ENCODE measurements at regions not wholly inside any gene's neighbourhood (a gene's known extent, or its start where the extent isn't known, plus 50 kb on each side); places are given as distances from the start of the nearest gene placed in this dataset.

- DNase-seq (ENCODE audit: low read depth in 2 of 2): no peak
- Histone ChIP-seq H3K9ac (ENCODE audit: insufficient read depth, low read length) (no peak overlapping the region), H3K27me3 (ENCODE audit: control insufficient read depth, insufficient read depth, low read length) (no peaks in the 10 kb centered on the region), H3K9me3 (ENCODE audit: control insufficient read depth, insufficient read depth, low read depth, low read length) (no peaks in the 10 kb centered on the region), H2AFZ (ENCODE audit: low read length) (no peak overlapping the region), H3K79me2 (ENCODE audit: control insufficient read depth, insufficient read depth, low read length) (no peaks in the 10 kb centered on the region), H3K27ac (ENCODE audit: insufficient read depth, low read length) (no peak overlapping the region), H3K4me3 (replicated peaks in 1 of 4; ENCODE audit: control extremely low read depth in 1 of 4, insufficient read depth in 1 of 4, low read depth in 3 of 4, low read length in 4 of 4) (no peak overlapping the region), H3K4me1 (ENCODE audit: control insufficient read depth, extremely low read depth, insufficient read depth, low read length) (no peaks in the 10 kb centered on the region), H3K4me2 (ENCODE audit: extremely low read depth, insufficient read depth, low read length) (no peak overlapping the region), H4K20me1 (ENCODE audit: control insufficient read depth, extremely low read depth, insufficient read depth, low read length) (no peaks in the 10 kb centered on the region), H3K36me3 (ENCODE audit: control insufficient read depth, insufficient read depth, low read length) (no peaks in the 10 kb centered on the region)
- TF ChIP-seq EZH2 (IDR thresholded peaks at IDR 0.05; ENCODE audit: low read length, missing control alignments): no peak
- TF ChIP-seq, protein P1, sequence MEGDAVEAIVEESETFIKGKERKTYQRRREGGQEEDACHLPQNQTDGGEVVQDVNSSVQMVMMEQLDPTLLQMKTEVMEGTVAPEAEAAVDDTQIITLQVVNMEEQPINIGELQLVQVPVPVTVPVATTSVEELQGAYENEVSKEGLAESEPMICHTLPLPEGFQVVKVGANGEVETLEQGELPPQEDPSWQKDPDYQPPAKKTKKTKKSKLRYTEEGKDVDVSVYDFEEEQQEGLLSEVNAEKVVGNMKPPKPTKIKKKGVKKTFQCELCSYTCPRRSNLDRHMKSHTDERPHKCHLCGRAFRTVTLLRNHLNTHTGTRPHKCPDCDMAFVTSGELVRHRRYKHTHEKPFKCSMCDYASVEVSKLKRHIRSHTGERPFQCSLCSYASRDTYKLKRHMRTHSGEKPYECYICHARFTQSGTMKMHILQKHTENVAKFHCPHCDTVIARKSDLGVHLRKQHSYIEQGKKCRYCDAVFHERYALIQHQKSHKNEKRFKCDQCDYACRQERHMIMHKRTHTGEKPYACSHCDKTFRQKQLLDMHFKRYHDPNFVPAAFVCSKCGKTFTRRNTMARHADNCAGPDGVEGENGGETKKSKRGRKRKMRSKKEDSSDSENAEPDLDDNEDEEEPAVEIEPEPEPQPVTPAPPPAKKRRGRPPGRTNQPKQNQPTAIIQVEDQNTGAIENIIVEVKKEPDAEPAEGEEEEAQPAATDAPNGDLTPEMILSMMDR (conservative IDR thresholded peaks at IDR 0.05 in 1 of 2, IDR thresholded peaks at IDR 0.05 in 1 of 2; ENCODE audit: low read depth in 1 of 2, low read length in 2 of 2): no peak
These were observed 242.8 kb upstream of the PSMD7 start for GRCh38 chr16:74053826-74054225.

DNA sequence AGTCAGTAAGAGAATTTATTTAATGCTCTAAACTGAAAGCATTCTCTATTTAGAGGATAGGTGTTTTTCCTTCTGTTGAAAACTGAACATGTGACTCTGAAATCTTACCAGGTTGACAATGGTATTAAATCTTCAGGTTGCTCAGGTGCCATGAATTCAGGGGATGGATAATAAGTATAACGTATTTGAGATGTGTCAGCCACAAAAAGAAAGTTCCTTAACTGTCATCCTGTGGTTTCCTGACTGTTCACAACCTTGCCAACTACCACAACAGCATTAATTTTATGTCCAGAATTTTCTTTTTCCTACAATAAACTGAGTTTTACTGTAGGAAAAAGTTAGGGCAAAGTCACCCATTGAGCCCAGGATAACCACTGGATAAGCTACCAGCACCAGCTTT, 243.3 kb upstream of the PSMD7 start:
- TF ChIP-seq, protein P1 (conservative IDR thresholded peaks at IDR 0.05 in 1 of 2, IDR thresholded peaks at IDR 0.05 in 1 of 2; ENCODE audit: low read depth in 1 of 2, low read length in 2 of 2): no peak
- TF ChIP-seq EZH2 (IDR thresholded peaks at IDR 0.05; ENCODE audit: low read length, missing control alignments): no peak
- Histone ChIP-seq H3K36me3 (ENCODE audit: control insufficient read depth, insufficient read depth, low read length) (no peaks in the 10 kb centered on the region), H3K4me3 (replicated peaks in 1 of 4; ENCODE audit: control extremely low read depth in 1 of 4, insufficient read depth in 1 of 4, low read depth in 3 of 4, low read length in 4 of 4) (no peak overlapping the region), H2AFZ (ENCODE audit: low read length) (no peak overlapping the region), H3K4me2 (ENCODE audit: extremely low read depth, insufficient read depth, low read length) (no peak overlapping the region), H3K79me2 (ENCODE audit: control insufficient read depth, insufficient read depth, low read length) (no peaks in the 10 kb centered on the region), H3K27ac (ENCODE audit: insufficient read depth, low read length) (no peak overlapping the region), H3K27me3 (ENCODE audit: control insufficient read depth, insufficient read depth, low read length) (no peaks in the 10 kb centered on the region), H3K9ac (ENCODE audit: insufficient read depth, low read length) (no peak overlapping the region), H3K9me3 (ENCODE audit: control insufficient read depth, insufficient read depth, low read depth, low read length) (no peaks in the 10 kb centered on the region), H4K20me1 (ENCODE audit: control insufficient read depth, extremely low read depth, insufficient read depth, low read length) (no peaks in the 10 kb centered on the region), H3K4me1 (ENCODE audit: control insufficient read depth, extremely low read depth, insufficient read depth, low read length) (no peaks in the 10 kb centered on the region)
- DNase-seq (ENCODE audit: low read depth in 2 of 2): no peak

DNA sequence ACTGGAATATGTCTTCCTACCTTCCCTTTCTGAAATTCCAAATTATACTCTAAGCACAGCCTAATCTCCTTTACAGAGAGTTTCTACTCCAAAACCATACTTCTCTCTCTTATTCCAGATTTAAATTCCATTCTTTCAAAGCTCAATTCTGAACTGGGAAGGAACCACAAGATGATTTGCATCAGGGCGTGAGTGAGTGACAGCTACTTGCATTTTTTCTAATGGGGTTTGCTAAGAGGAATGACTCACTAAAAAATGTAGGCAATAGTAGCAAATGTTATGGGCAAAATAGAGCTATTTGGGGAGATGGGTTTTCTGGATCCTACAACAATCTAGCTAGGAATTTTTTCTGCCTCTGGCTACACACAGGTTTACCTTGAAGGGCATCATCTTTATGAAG, 244.6 kb upstream of the PSMD7 start:
- no peaks in the 10 kb centered on the region for H3K4me1 ChIP-seq (ENCODE audit: control insufficient read depth, extremely low read depth, insufficient read depth, low read length)
- no peak for DNase-seq (ENCODE audit: low read depth in 2 of 2)
- no peak overlapping the region for H2AFZ ChIP-seq (ENCODE audit: low read length)
- no peaks in the 10 kb centered on the region for H3K79me2 ChIP-seq (ENCODE audit: control insufficient read depth, insufficient read depth, low read length)
- no peaks in the 10 kb centered on the region for H3K36me3 ChIP-seq (ENCODE audit: control insufficient read depth, insufficient read depth, low read length)
- H3K27ac ChIP-seq (ENCODE audit: insufficient read depth, low read length): no peak overlapping the region
- no peak overlapping the region for H3K9ac ChIP-seq (ENCODE audit: insufficient read depth, low read length)
- H3K9me3 ChIP-seq (ENCODE audit: control insufficient read depth, insufficient read depth, low read depth, low read length): no peaks in the 10 kb centered on the region
- TF ChIP-seq EZH2 (IDR thresholded peaks at IDR 0.05; ENCODE audit: low read length, missing control alignments): no peak
- TF ChIP-seq, protein P1 (conservative IDR thresholded peaks at IDR 0.05 in 1 of 2, IDR thresholded peaks at IDR 0.05 in 1 of 2; ENCODE audit: low read depth in 1 of 2, low read length in 2 of 2): no peak
- no peak overlapping the region for H3K4me3 ChIP-seq (replicated peaks in 1 of 4; ENCODE audit: control extremely low read depth in 1 of 4, insufficient read depth in 1 of 4, low read depth in 3 of 4, low read length in 4 of 4)
- H4K20me1 ChIP-seq (ENCODE audit: control insufficient read depth, extremely low read depth, insufficient read depth, low read length): no peaks in the 10 kb centered on the region
- H3K4me2 ChIP-seq (ENCODE audit: extremely low read depth, insufficient read depth, low read length): no peak overlapping the region
- no peaks in the 10 kb centered on the region for H3K27me3 ChIP-seq (ENCODE audit: control insufficient read depth, insufficient read depth, low read length)

Data from fibroblast of lung (primary cell).